H1 (cell line): ENCODE measurements at regions not wholly inside any gene's neighbourhood (a gene's known extent, or its start where the extent isn't known, plus 50 kb on each side); places are given as distances from the start of the nearest gene placed in this dataset.

Source experiments
- CTCF ChIA-PET: fragments of 300-600 bp; sonication (Branson Sonifier 250); formaldehyde crosslinking; loops from one replicate; lab custom pipeline; 2021; ENCODE audit not compliant: partially characterized antibody; lab: Charles Lee
- POLR2A ChIA-PET: fragments of 300-600 bp; sonication (Branson Sonifier 250); formaldehyde crosslinking; loops from one replicate; lab custom pipeline; 2021; ENCODE audit warnings: inconsistent platforms; ENCODE audit not compliant: partially characterized antibody; lab: Charles Lee
- DNase-seq, 2 experiments: peaks; one replicate each; pipeline versions ENCODE4 v3.0.0 to v3.0.0-alpha.2; 2010 to 2022; ENCODE audit warnings: low spot score in 2 of 2, low read depth in 1 of 2, mixed read lengths in 1 of 2
- FAIRE-seq: peaks from 2 replicates; lab custom pipeline; 2011; peaks lifted over from hg19 to GRCh38; lab: Jason Lieb, UNC
- H2AFZ ChIP-seq: 2 replicates; pipeline ENCODE4 v1.8.1; 2012; ENCODE audit warnings: low read length, inconsistent platforms
- H2AK5ac ChIP-seq: 2 replicates; pipeline ENCODE4 v1.6.1; 2013; ENCODE audit warnings: low read depth, low read length
- H2BK120ac ChIP-seq: replicated peaks from 2 replicates; pipeline ENCODE3; 2013; ENCODE audit warnings: low read depth, low read length, inconsistent platforms
- H2BK12ac ChIP-seq: 2 replicates; pipeline ENCODE4 v1.6.1; 2013; ENCODE audit warnings: low read depth, low read length
- H2BK15ac ChIP-seq: 2 replicates; pipeline ENCODE4 v1.6.1; 2013; ENCODE audit warnings: low read length
- H2BK20ac ChIP-seq: 2 replicates; pipeline ENCODE4 v1.6.1; 2013; ENCODE audit warnings: low read length
- H2BK5ac ChIP-seq: 2 replicates; pipeline ENCODE4 v1.6.1; 2013; ENCODE audit warnings: low read depth, low read length
- H3K14ac ChIP-seq: 2 replicates; pipeline ENCODE4 v1.6.1; 2013; ENCODE audit warnings: inconsistent platforms; ENCODE audit not compliant: insufficient read length
- H3K18ac ChIP-seq: 2 replicates; pipeline ENCODE4 v1.6.1; 2013; ENCODE audit warnings: low read length; ENCODE audit errors: extremely low read depth
- H3K23ac ChIP-seq: 2 replicates; pipeline ENCODE4 v1.6.1; 2013; ENCODE audit warnings: inconsistent platforms; ENCODE audit not compliant: insufficient read length
- H3K23me2 ChIP-seq: 2 replicates; pipeline ENCODE4 v1.6.1; 2013; ENCODE audit warnings: low read depth, low read length
- H3K27ac ChIP-seq: 2 replicates; pipeline ENCODE4 v1.6.1; 2011; ENCODE audit warnings: low read depth, low read length, inconsistent platforms
- H3K27me3 ChIP-seq, 4 experiments: replicated peaks in 1 of 4; 1 replicate in 1 of 4; 2 replicates in 3 of 4; pipeline versions ENCODE4 v1.6.1 to v1.8.1; 2011 to 2013; ENCODE audit warnings: low read length in 3 of 4, mild to moderate bottlenecking in 3 of 4, inconsistent platforms in 2 of 4, mixed read lengths in 2 of 4, moderate library complexity in 1 of 4; ENCODE audit not compliant: control insufficient read depth in 3 of 4, insufficient read depth in 3 of 4; ENCODE audit errors: extremely low read depth in 1 of 4
- H3K36me3 ChIP-seq, 4 experiments: 2 replicates each; pipeline versions ENCODE4 v1.6.1 to v1.8.1; 2011 to 2013; ENCODE audit warnings: mild to moderate bottlenecking in 4 of 4, low read length in 3 of 4, moderate library complexity in 2 of 4, control low read depth in 1 of 4, inconsistent platforms in 1 of 4; ENCODE audit not compliant: insufficient read depth in 4 of 4, control insufficient read depth in 2 of 4
- H3K4ac ChIP-seq: replicated peaks from 2 replicates; pipeline ENCODE3; 2013; ENCODE audit warnings: low read length, low read depth, mixed read lengths, inconsistent platforms; ENCODE audit not compliant: insufficient read length
- H3K4me1 ChIP-seq, 4 experiments: replicated peaks in 1 of 4; 1 replicate in 1 of 4; 2 replicates in 3 of 4; pipeline versions ENCODE4 v1.6.1 to v1.8.1; 2011 to 2013; ENCODE audit warnings: low read length in 3 of 4, inconsistent platforms in 2 of 4, mixed read lengths in 1 of 4; ENCODE audit not compliant: insufficient read depth in 4 of 4, control insufficient read depth in 3 of 4
- H3K4me2 ChIP-seq, 2 experiments: 2 replicates each; pipeline versions ENCODE4 v1.6.1 to v1.8.1; 2011 to 2013; ENCODE audit warnings: low read depth in 2 of 2, low read length in 2 of 2, control low read depth in 1 of 2, inconsistent platforms in 1 of 2, mild to moderate bottlenecking in 1 of 2; ENCODE audit not compliant: insufficient read depth in 1 of 2
- H3K4me3 ChIP-seq, 4 experiments: fragments of 200-600, 300-600 bp in 1 of 4; sonication (generic), shearing (Covaris generic), sonication (Bioruptor Twin) in 1 of 4; 2 replicates each; pipeline versions ENCODE4 v1.5.1 to v1.8.1; 2011 to 2016; ENCODE audit warnings: low read length in 4 of 4, low read depth in 3 of 4, control low read depth in 2 of 4, inconsistent platforms in 2 of 4, mild to moderate bottlenecking in 2 of 4, mixed read lengths in 1 of 4, moderate library complexity in 1 of 4; ENCODE audit not compliant: insufficient read depth in 2 of 4; ENCODE audit errors: extremely low read depth in 1 of 4
- H3K56ac ChIP-seq: replicated peaks from 2 replicates; pipeline ENCODE3; 2013; ENCODE audit warnings: low read depth, mild to moderate bottlenecking, mixed read lengths, low read length, inconsistent platforms; ENCODE audit not compliant: insufficient read length
- H3K79me1 ChIP-seq: 2 replicates; pipeline ENCODE4 v1.6.1; 2013; ENCODE audit warnings: low read depth, low read length, control low read depth
- H3K79me2 ChIP-seq, 2 experiments: 2 replicates each; pipeline versions ENCODE4 v1.6.1 to v1.8.1; 2012 to 2013; ENCODE audit warnings: low read length in 2 of 2, mild to moderate bottlenecking in 2 of 2, inconsistent platforms in 1 of 2; ENCODE audit not compliant: insufficient read depth in 2 of 2, control insufficient read depth in 1 of 2
- H3K9ac ChIP-seq, 4 experiments: replicated peaks in 1 of 4; 1 replicate in 1 of 4; 2 replicates in 3 of 4; pipeline versions ENCODE4 v1.6.1 to v1.8.1; 2011 to 2013; ENCODE audit warnings: low read depth in 3 of 4, low read length in 3 of 4, control low read depth in 2 of 4, mild to moderate bottlenecking in 2 of 4, moderate library complexity in 2 of 4, inconsistent platforms in 1 of 4; ENCODE audit errors: extremely low read depth in 1 of 4
- H3K9me3 ChIP-seq, 2 experiments: 2 replicates each; pipeline versions ENCODE4 v1.6.1 to v1.8.1; 2012 to 2013; ENCODE audit warnings: mild to moderate bottlenecking in 2 of 2, moderate library complexity in 2 of 2, control low read depth in 1 of 2, inconsistent platforms in 1 of 2, low read depth in 1 of 2, low read length in 1 of 2, mixed read lengths in 1 of 2; ENCODE audit not compliant: insufficient read depth in 2 of 2
- H4K20me1 ChIP-seq, 2 experiments: replicated peaks in 1 of 2; 2 replicates each; pipeline versions ENCODE3 to v1.8.1; 2011 to 2013; ENCODE audit warnings: inconsistent platforms in 2 of 2, low read length in 2 of 2, mild to moderate bottlenecking in 1 of 2; ENCODE audit not compliant: insufficient read depth in 2 of 2, control insufficient read depth in 1 of 2
- H4K5ac ChIP-seq: 2 replicates; pipeline ENCODE4 v1.6.1; 2013; ENCODE audit warnings: low read length, low read depth, mixed read lengths, inconsistent platforms; ENCODE audit not compliant: insufficient read length
- H4K8ac ChIP-seq: 2 replicates; pipeline ENCODE4 v1.8.0; 2013; ENCODE audit warnings: mild to moderate bottlenecking, moderate library complexity, low read length, inconsistent platforms; ENCODE audit not compliant: insufficient read depth; ENCODE audit errors: extremely low read depth
- H4K91ac ChIP-seq: replicated peaks from 2 replicates; pipeline ENCODE3; 2013; ENCODE audit warnings: low read length, mixed read lengths, inconsistent platforms; ENCODE audit not compliant: insufficient read length
- BACH1 ChIP-seq: IDR thresholded peaks from 2 replicates; pipeline ENCODE4 v1.6.1; 2012; ENCODE audit warnings: low read length, improper control_type of control experiment
- CREB1 ChIP-seq: IDR thresholded peaks from 2 replicates; pipeline ENCODE4 v1.6.1; 2012; ENCODE audit warnings: inconsistent platforms
- EZH2 ChIP-seq: fragments of 200-600 bp; sonication (generic); IDR thresholded peaks from 2 replicates; pipeline ENCODE4 v1.7.1; 2012; ENCODE audit warnings: low read depth, mild to moderate bottlenecking, moderate library complexity, low read length, inconsistent platforms; ENCODE audit not compliant: severe bottlenecking
- HDAC2 ChIP-seq, 2 experiments: fragments of 300-600 bp in 1 of 2; sonication (generic) in 1 of 2; IDR thresholded peaks; 2 replicates each; pipeline ENCODE4 v1.6.1; 2011 to 2012; ENCODE audit warnings: low read depth in 2 of 2, low read length in 2 of 2, mild to moderate bottlenecking in 2 of 2, moderate library complexity in 2 of 2, borderline replicate concordance in 1 of 2, inconsistent platforms in 1 of 2
- JUND ChIP-seq: IDR thresholded peaks from 2 replicates; pipeline ENCODE4 v1.6.1; 2011; ENCODE audit warnings: mild to moderate bottlenecking, improper control_type of control experiment, low read length
- POLR2AphosphoS5 ChIP-seq: IDR thresholded peaks from 2 replicates; pipeline ENCODE4 v1.6.1; 2011; ENCODE audit warnings: low read depth, low read length
- RAD21 ChIP-seq, 2 experiments: IDR thresholded peaks in 1 of 2; conservative IDR thresholded peaks in 1 of 2; 2 replicates each; pipeline ENCODE4 v1.6.1; 2011; ENCODE audit warnings: low read depth in 2 of 2, low read length in 2 of 2, improper control_type of control experiment in 1 of 2, inconsistent platforms in 1 of 2, mild to moderate bottlenecking in 1 of 2, moderate library complexity in 1 of 2
- RBBP5 ChIP-seq: IDR thresholded peaks from 2 replicates; pipeline ENCODE4 v1.7.1; 2012; ENCODE audit warnings: low read depth, mild to moderate bottlenecking, inconsistent platforms, low read length, moderate library complexity, borderline replicate concordance
- SIN3A ChIP-seq, 2 experiments: IDR thresholded peaks in 1 of 2; conservative IDR thresholded peaks in 1 of 2; 2 replicates each; pipeline ENCODE4 v1.6.1; 2011 to 2012; ENCODE audit warnings: low read length in 2 of 2, improper control_type of control experiment in 1 of 2, low read depth in 1 of 2, mild to moderate bottlenecking in 1 of 2
- SIX5 ChIP-seq: IDR thresholded peaks from 2 replicates; pipeline ENCODE4 v1.6.1; 2011; ENCODE audit warnings: mild to moderate bottlenecking, low read depth, low read length
- TAF1 ChIP-seq: IDR thresholded peaks from 2 replicates; pipeline ENCODE4 v1.6.1; 2011; ENCODE audit warnings: mild to moderate bottlenecking, low read depth, low read length
- USF2 ChIP-seq: IDR thresholded peaks from 2 replicates; pipeline ENCODE4 v1.6.1; 2011; ENCODE audit warnings: low read length, improper control_type of control experiment
- YY1 ChIP-seq: IDR thresholded peaks from 2 replicates; pipeline ENCODE4 v1.6.1; 2011; ENCODE audit warnings: low read depth, mild to moderate bottlenecking, low read length
- WGBS, 2 experiments: shearing (Covaris generic) in 1 of 2; methylation state at CpG; one replicate each; pipeline versions ENCODE4 v1.1.6 to v1.1.7; 2013 to 2015; ENCODE audit warnings: low lambda C conversion rate in 2 of 2, mixed read lengths in 2 of 2, inconsistent platforms in 1 of 2, low coverage in 1 of 2, missing lambda C conversion rate in 1 of 2; ENCODE audit not compliant: insufficient replicate concordance in 2 of 2, insufficient coverage in 1 of 2, insufficient read length in 1 of 2; ENCODE audit errors: extremely low coverage in 1 of 2, missing lambda C conversion rate in 1 of 2; 5-methylcytosine and 5-hydroxymethylcytosine counted together

- ChIA-PET CTCF (interaction anchor here (1.1 kb wide), 1 partner anchor 20 kb away, joined by 3 read pairs; no protein-coding TSS in a partner anchor), POLR2A (no interaction called here)
- FAIRE-seq (no peak), DNase-seq (no peak)
- H3K4me3 ChIP-seq: no peak overlapping the region
- no peak overlapping the region for H2AK5ac ChIP-seq
- no peak overlapping the region for H3K4me2 ChIP-seq
- no peak overlapping the region for H4K5ac ChIP-seq
- H3K79me2 ChIP-seq: no peaks in the 10 kb centered on the region
- H3K23me2 ChIP-seq: no peaks in the 10 kb centered on the region
- no peak overlapping the region for H2BK12ac ChIP-seq
- H3K27me3 ChIP-seq: no peaks in the 10 kb centered on the region
- H3K14ac ChIP-seq: no peak overlapping the region
- no peak overlapping the region for H3K23ac ChIP-seq
- H3K27ac ChIP-seq: no peak overlapping the region
- no peak overlapping the region for H4K8ac ChIP-seq
- H2AFZ ChIP-seq: peak overlapping the region; percentile 89; the same call in 1 of the 2 replicates
- H3K9ac ChIP-seq: no peak overlapping the region
- peaks cover 0 to 6% (median 0%) of the 10 kb centered on the region in 4 experiments; a peak in 1 of 7 replicates for H3K4me1 ChIP-seq
- no peak overlapping the region for H2BK5ac ChIP-seq
- H3K4ac ChIP-seq: no peak overlapping the region
- no peaks in the 10 kb centered on the region for H3K9me3 ChIP-seq
- H4K91ac ChIP-seq: no peak overlapping the region
- H3K79me1 ChIP-seq: no peaks in the 10 kb centered on the region
- whole genome bisulfite sequencing, 2 experiments: 93% methylated on average over 3 of the region's 4 CpGs; no CpG with 5 or more reads in 1 of the 2 experiments
- H3K56ac ChIP-seq: no peak overlapping the region
- no peak overlapping the region for H2BK20ac ChIP-seq
- H3K36me3 ChIP-seq: no peaks in the 10 kb centered on the region
- no peak overlapping the region for H3K18ac ChIP-seq
- no peak overlapping the region for H2BK120ac ChIP-seq
- H2BK15ac ChIP-seq: no peak overlapping the region
- H4K20me1 ChIP-seq: no peaks in the 10 kb centered on the region
- no peak for TF ChIP-seq EZH2
- TF ChIP-seq SIX5: no peak
- TF ChIP-seq TAF1: no peak
- no peak for TF ChIP-seq CREB1
- TF ChIP-seq RAD21 (IDR thresholded peaks at IDR 0.05 in 1 of 2, conservative IDR thresholded peaks at IDR 0.05 in 1 of 2; ENCODE audit: low read depth in 2 of 2, low read length in 2 of 2): no peak
- no peak for TF ChIP-seq POLR2AphosphoS5
- no peak for TF ChIP-seq USF2
- no peak for TF ChIP-seq YY1
- no peak for TF ChIP-seq SIN3A (conservative IDR thresholded peaks at IDR 0.05 in 1 of 2, IDR thresholded peaks at IDR 0.05 in 1 of 2; ENCODE audit: low read depth in 1 of 2, low read length in 2 of 2)
- no peak for TF ChIP-seq JUND
- no peak for TF ChIP-seq BACH1
- TF ChIP-seq HDAC2 (IDR thresholded peaks at IDR 0.05; ENCODE audit: borderline replicate concordance in 1 of 2, low read depth in 2 of 2, low read length in 2 of 2): no peak
- TF ChIP-seq RBBP5: no peak
Measured at GRCh38 chr21:16978309-16978895, 534.4 kb upstream of the CXADR start.
